Adrenal gland (tissue), 5 donors: ENCODE measurements at regions not wholly inside any gene's neighbourhood (a gene's known extent, or its start where the extent isn't known, plus 50 kb on each side); places are given as distances from the start of the nearest gene placed in this dataset.

Experiments used
- POLR2A ChIP-seq, 2 donors: fragments of 450-650 bp; IDR thresholded peaks; one replicate each; pipeline ENCODE4 v1.6.1; 2017; ENCODE audit warnings: antibody characterized with exemption in 2 of 2, mild to moderate bottlenecking in 2 of 2, moderate library complexity in 1 of 2
- TF ChIP-seq, protein P1 (sequence below), 6 experiments: fragments of 450-650 bp in 4 of 6; fragments of 200-600 bp in 2 of 6; sonication (generic) in 1 of 6; IDR thresholded peaks; 1 replicate in 5 of 6; 2 replicates in 1 of 6; pipeline versions ENCODE4 v1.5.1 to v1.8.0; 2016 to 2021; ENCODE audit warnings: antibody characterized with exemption in 6 of 6, mild to moderate bottlenecking in 2 of 6, moderate library complexity in 1 of 6
- donor health status: DM: no; HTN: no; CAD: no.

DNA sequence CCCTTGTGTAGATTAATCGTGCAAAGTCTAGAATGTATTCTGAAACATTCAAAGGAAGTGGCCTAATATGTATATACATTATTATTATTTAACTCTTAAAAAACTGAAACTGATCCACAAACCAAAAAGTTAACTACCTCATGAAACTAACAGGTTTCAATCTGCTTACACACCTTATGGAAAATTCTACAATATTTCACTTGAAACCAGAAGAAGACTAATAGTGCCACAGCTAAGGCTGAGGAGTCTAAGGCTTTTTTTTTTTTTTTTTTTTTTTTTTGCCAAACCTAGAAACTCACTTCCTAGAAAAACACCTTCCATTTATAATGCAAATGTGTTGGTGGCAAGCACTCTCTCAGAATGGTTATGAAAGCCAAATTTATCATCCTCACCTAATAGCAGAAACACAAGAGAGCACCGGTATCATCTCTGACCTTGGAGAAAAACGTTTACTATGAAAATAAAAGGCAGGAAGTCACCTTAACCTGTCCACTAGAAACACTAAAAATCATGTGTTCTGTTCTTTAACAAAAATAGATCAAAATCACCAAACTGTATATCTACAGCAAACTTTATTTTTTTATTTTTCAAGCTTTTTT lies 586.1 kb downstream of the FRK start:
- TF ChIP-seq, protein P1, sequence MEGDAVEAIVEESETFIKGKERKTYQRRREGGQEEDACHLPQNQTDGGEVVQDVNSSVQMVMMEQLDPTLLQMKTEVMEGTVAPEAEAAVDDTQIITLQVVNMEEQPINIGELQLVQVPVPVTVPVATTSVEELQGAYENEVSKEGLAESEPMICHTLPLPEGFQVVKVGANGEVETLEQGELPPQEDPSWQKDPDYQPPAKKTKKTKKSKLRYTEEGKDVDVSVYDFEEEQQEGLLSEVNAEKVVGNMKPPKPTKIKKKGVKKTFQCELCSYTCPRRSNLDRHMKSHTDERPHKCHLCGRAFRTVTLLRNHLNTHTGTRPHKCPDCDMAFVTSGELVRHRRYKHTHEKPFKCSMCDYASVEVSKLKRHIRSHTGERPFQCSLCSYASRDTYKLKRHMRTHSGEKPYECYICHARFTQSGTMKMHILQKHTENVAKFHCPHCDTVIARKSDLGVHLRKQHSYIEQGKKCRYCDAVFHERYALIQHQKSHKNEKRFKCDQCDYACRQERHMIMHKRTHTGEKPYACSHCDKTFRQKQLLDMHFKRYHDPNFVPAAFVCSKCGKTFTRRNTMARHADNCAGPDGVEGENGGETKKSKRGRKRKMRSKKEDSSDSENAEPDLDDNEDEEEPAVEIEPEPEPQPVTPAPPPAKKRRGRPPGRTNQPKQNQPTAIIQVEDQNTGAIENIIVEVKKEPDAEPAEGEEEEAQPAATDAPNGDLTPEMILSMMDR (IDR thresholded peaks at IDR 0.05): no peak
- no peak for TF ChIP-seq POLR2A (IDR thresholded peaks at IDR 0.05)
